GM18873 (cell line): ENCODE measurements at regions not wholly inside any gene's neighbourhood (a gene's known extent, or its start where the extent isn't known, plus 50 kb on each side); places are given as distances from the start of the nearest gene placed in this dataset.
"Not testable (repeated sequence)": the region's sequence is repeated elsewhere in the genome, so short reads cannot be mapped to it uniquely, and the experiment has no call there.

Experiments used
- ATAC-seq: cut with Tn5 transposase; IDR thresholded peaks from one replicate; pipeline ENCODE4 v1.9.1; 2021; ENCODE audit warnings: mild to moderate bottlenecking, moderate library complexity, moderate number of reproducible peaks; ENCODE audit not compliant: unreplicated experiment, low FRiP score

- no peak for ATAC-seq
These were observed 157.5 kb upstream of the NLRP1 start for GRCh38 chr17:5741810-5742209.

- ATAC-seq, result no peak
These were observed 161.0 kb upstream of the NLRP1 start for GRCh38 chr17:5745111-5745813.

GRCh38 chr17:5747276-5747675, 163.0 kb upstream of the NLRP1 start:
- ATAC-seq, result no peak

- no peak for ATAC-seq
These were observed 163.7 kb upstream of the NLRP1 start for GRCh38 chr17:5747964-5748363.

GRCh38 chr17:5753421-5753820, 169.1 kb upstream of the NLRP1 start:
- no peak for ATAC-seq

GRCh38 chr17:5757314-5757907, 173.1 kb upstream of the NLRP1 start:
- ATAC-seq, result no peak

- no peak for ATAC-seq
These were observed 174.3 kb upstream of the NLRP1 start for GRCh38 chr17:5758651-5759050.

- ATAC-seq, result no peak
These were observed 175.2 kb upstream of the NLRP1 start for GRCh38 chr17:5759501-5759925.

- no peak for ATAC-seq
These were observed 177.9 kb upstream of the NLRP1 start for GRCh38 chr17:5762191-5762590.

GRCh38 chr17:5763595-5764306, 179.4 kb upstream of the NLRP1 start:
- no peak for ATAC-seq

GRCh38 chr17:5769593-5770354, 185.5 kb upstream of the NLRP1 start:
- no peak for ATAC-seq

GRCh38 chr17:5770441-5771270, 186.3 kb upstream of the NLRP1 start:
- no peak for ATAC-seq

- ATAC-seq, result not testable (repeated sequence)
These were observed 186.9 kb upstream of the NLRP1 start for GRCh38 chr17:5771271-5771577.

- ATAC-seq, result not testable (repeated sequence)
These were observed 187.7 kb upstream of the NLRP1 start for GRCh38 chr17:5772017-5772416.

- no peak for ATAC-seq
These were observed 188.4 kb upstream of the NLRP1 start for GRCh38 chr17:5772720-5773119.

GRCh38 chr17:5773816-5774360, 189.6 kb upstream of the NLRP1 start:
- ATAC-seq, result no peak

GRCh38 chr17:5775098-5775497, 190.8 kb upstream of the NLRP1 start:
- no peak for ATAC-seq

GRCh38 chr17:5780476-5780875, 196.2 kb upstream of the NLRP1 start:
- ATAC-seq, result no peak

GRCh38 chr17:5781236-5781927, 197.1 kb upstream of the NLRP1 start:
- ATAC-seq, result no peak
